Neuronal stem cell (in vitro differentiated cells): ENCODE measurements at regions not wholly inside any gene's neighbourhood (a gene's known extent, or its start where the extent isn't known, plus 50 kb on each side); places are given as distances from the start of the nearest gene placed in this dataset.
A peak's percentile ranks its signal among the peaks of the same experiment; 100 is the strongest.

Experiments used
- DNase-seq: peaks from one replicate; pipeline ENCODE4 v3.0.0-alpha.2; 2013; ENCODE audit warnings: low spot score
- H2AFZ ChIP-seq: one replicate; pipeline ENCODE4 v1.6.1; 2013; ENCODE audit warnings: mild to moderate bottlenecking, low read length, inconsistent platforms
- H2AK5ac ChIP-seq: 2 replicates; pipeline ENCODE4 v1.6.1; 2013; ENCODE audit warnings: low read depth, mild to moderate bottlenecking, inconsistent platforms, low read length, moderate library complexity, mixed read lengths
- H2BK120ac ChIP-seq: 2 replicates; pipeline ENCODE4 v1.6.1; 2013; ENCODE audit warnings: low read depth, mild to moderate bottlenecking, inconsistent platforms, low read length, moderate library complexity, mixed read lengths
- H2BK12ac ChIP-seq: one replicate; pipeline ENCODE4 v1.6.1; 2013; ENCODE audit warnings: low read length, inconsistent platforms
- H2BK15ac ChIP-seq: 2 replicates; pipeline ENCODE4 v1.6.1; 2013; ENCODE audit warnings: mild to moderate bottlenecking, low read length, inconsistent platforms, mixed read lengths
- H2BK5ac ChIP-seq: one replicate; pipeline ENCODE4 v1.6.1; 2013; ENCODE audit warnings: inconsistent platforms, mild to moderate bottlenecking, low read length, moderate library complexity
- H3K14ac ChIP-seq: one replicate; pipeline ENCODE4 v1.6.1; 2013; ENCODE audit warnings: low read length, inconsistent platforms
- H3K18ac ChIP-seq: 2 replicates; pipeline ENCODE4 v1.6.1; 2013; ENCODE audit warnings: low read length, inconsistent platforms
- H3K23ac ChIP-seq: 2 replicates; pipeline ENCODE4 v1.6.1; 2013; ENCODE audit warnings: low read depth, mild to moderate bottlenecking, mixed read lengths, low read length, inconsistent platforms; ENCODE audit not compliant: poor library complexity
- H3K27ac ChIP-seq: replicated peaks from 3 replicates; pipeline ENCODE4 v1.5.1; 2013; ENCODE audit warnings: low read length, inconsistent platforms
- H3K27me3 ChIP-seq, 3 experiments: 2 replicates each; pipeline ENCODE4 v1.6.1; 2013; ENCODE audit warnings: low read length in 3 of 3, mild to moderate bottlenecking in 2 of 3, inconsistent platforms in 1 of 3, low read depth in 1 of 3, mixed read lengths in 1 of 3, moderate library complexity in 1 of 3; ENCODE audit not compliant: control insufficient read depth in 3 of 3, insufficient read depth in 3 of 3
- H3K36me3 ChIP-seq, 2 donors: replicated peaks in 1 of 2; 2 replicates each; pipeline ENCODE4 v1.6.1; 2013; ENCODE audit warnings: low read length in 2 of 2; ENCODE audit not compliant: control insufficient read depth in 2 of 2, insufficient read depth in 2 of 2
- H3K4ac ChIP-seq: 2 replicates; pipeline ENCODE4 v1.6.1; 2013; ENCODE audit warnings: inconsistent platforms, mild to moderate bottlenecking, low read length, moderate library complexity
- H3K4me1 ChIP-seq, 2 donors: 1 replicate in 1 of 2; 2 replicates in 1 of 2; pipeline ENCODE4 v1.6.1; 2013; ENCODE audit warnings: low read length in 2 of 2, low read depth in 1 of 2; ENCODE audit not compliant: control insufficient read depth in 2 of 2, insufficient read depth in 1 of 2
- H3K4me2 ChIP-seq: one replicate; pipeline ENCODE4 v1.6.1; 2013; ENCODE audit warnings: mild to moderate bottlenecking, low read length, inconsistent platforms; ENCODE audit not compliant: insufficient read depth, poor library complexity, severe bottlenecking
- H3K4me3 ChIP-seq, 2 donors: 2 replicates each; pipeline ENCODE4 v1.5.1; 2013; ENCODE audit warnings: low read length in 2 of 2, mild to moderate bottlenecking in 2 of 2, inconsistent platforms in 1 of 2, moderate library complexity in 1 of 2
- H3K79me1 ChIP-seq: one replicate; pipeline ENCODE4 v1.6.1; 2013; ENCODE audit warnings: low read depth, mild to moderate bottlenecking, inconsistent platforms, low read length, moderate library complexity
- H3K9ac ChIP-seq: one replicate; pipeline ENCODE4 v1.6.1; 2013; ENCODE audit warnings: mild to moderate bottlenecking, low read depth, low read length, inconsistent platforms; ENCODE audit not compliant: poor library complexity
- H3K9me3 ChIP-seq, 2 donors: replicated peaks in 1 of 2; 2 replicates each; pipeline versions ENCODE3 to v1.6.1; 2013; ENCODE audit warnings: low read length in 2 of 2, mild to moderate bottlenecking in 2 of 2, inconsistent platforms in 1 of 2, low read depth in 1 of 2, mixed read lengths in 1 of 2, moderate library complexity in 1 of 2; ENCODE audit not compliant: control insufficient read depth in 2 of 2, insufficient read depth in 1 of 2
- H4K8ac ChIP-seq: one replicate; pipeline ENCODE4 v1.6.1; 2013; ENCODE audit warnings: low read depth, mild to moderate bottlenecking, inconsistent platforms, low read length, moderate library complexity
- H4K91ac ChIP-seq: one replicate; pipeline ENCODE4 v1.6.1; 2013; ENCODE audit warnings: low read length, low read depth, mild to moderate bottlenecking, inconsistent platforms; ENCODE audit not compliant: poor library complexity
- WGBS, 2 donors: extraction: QIAGEN DNeasy Blood & Tissue Kit; methylation state at CpG; one replicate each; pipeline ENCODE4 v1.1.7; 2013; ENCODE audit warnings: missing lambda C conversion rate in 2 of 2, mixed read lengths in 1 of 2; ENCODE audit not compliant: insufficient read length in 2 of 2, insufficient replicate concordance in 1 of 2; ENCODE audit errors: extremely low coverage in 2 of 2; 5-methylcytosine and 5-hydroxymethylcytosine counted together

DNA sequence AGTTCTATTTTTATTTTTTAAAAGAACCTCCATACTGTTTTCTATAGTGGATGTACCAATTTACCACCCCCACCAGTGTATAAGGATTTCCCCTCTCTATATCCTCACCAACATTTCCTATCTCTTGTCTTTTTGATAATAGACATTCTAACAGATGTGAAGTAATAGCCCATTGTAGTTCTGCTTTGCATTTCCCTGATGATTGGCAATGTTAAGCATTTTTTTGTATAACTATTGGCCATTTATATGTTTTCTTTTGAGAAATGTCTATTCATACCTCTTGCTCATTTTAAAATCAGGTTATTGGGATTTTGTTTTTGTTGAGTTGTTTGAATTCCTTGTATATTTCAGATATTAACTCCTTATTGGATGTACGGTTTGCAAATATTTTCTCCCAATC lies 251.1 kb upstream of the HTR2C start:
- no peak for DNase-seq
- no CpG with 5 or more reads among the region's 1 CpG for WGBS, 2 donors
- Histone ChIP-seq H3K27ac (no peak overlapping the region), H2AFZ (no peak overlapping the region), H3K36me3 (no peaks in the 10 kb centered on the region), H3K9me3 (no peaks in the 10 kb centered on the region), H2BK15ac (no peak overlapping the region), H3K14ac (no peak overlapping the region), H3K23ac (no peak overlapping the region), H3K4ac (no peak overlapping the region), H3K18ac (no peak overlapping the region), H3K27me3 (no peaks in the 10 kb centered on the region), H2BK12ac (no peak overlapping the region), H3K9ac (no peak overlapping the region), H2AK5ac (no peak overlapping the region), H3K4me2 (no peak overlapping the region), H4K91ac (no peak overlapping the region), H3K79me1 (no peaks in the 10 kb centered on the region), H2BK120ac (no peak overlapping the region), H3K4me3 (no peak overlapping the region), H3K4me1 (no peaks in the 10 kb centered on the region), H2BK5ac (no peak overlapping the region), H4K8ac (no peak overlapping the region)

DNA sequence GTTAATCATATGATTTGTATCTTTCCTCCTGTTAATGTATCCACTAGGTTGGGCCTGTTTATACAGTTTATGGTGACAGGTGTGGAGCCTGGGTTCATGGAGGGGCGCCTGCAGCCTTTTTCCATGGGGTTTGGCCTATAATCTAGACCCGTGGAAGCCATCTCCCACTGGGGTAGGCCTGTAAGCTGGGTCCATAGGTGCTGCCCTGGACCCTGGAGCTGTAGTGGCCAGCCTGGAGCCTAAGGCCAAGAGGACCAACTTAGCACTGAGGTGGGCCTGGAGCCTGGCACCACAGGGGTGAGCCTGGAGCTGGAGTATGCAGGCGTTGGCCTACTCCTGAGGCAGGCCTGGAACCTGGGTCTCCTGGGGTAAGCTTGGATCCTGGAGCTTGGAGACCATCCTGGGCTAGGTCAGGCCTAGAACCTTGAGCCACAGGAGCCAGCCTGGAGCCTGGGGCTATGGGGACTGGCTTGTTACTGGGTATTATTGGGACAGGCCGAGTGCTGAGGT lies 249.4 kb upstream of the HTR2C start:
- no peak overlapping the region for H3K14ac ChIP-seq
- H2AK5ac ChIP-seq, result no peak overlapping the region
- H3K4me2 ChIP-seq, result no peak overlapping the region
- H3K79me1 ChIP-seq, result no peaks in the 10 kb centered on the region
- H2BK120ac ChIP-seq, result no peak overlapping the region
- no peak overlapping the region for H2BK5ac ChIP-seq
- no peaks in the 10 kb centered on the region for H3K27me3 ChIP-seq
- no peak for DNase-seq
- H4K8ac ChIP-seq, result no peak overlapping the region
- H3K18ac ChIP-seq, result no peak overlapping the region
- no peak overlapping the region for H3K9ac ChIP-seq
- H3K23ac ChIP-seq, result no peak overlapping the region
- H4K91ac ChIP-seq, result no peak overlapping the region
- H3K4ac ChIP-seq, result no peak overlapping the region
- H2AFZ ChIP-seq, result no peak overlapping the region
- no peaks in the 10 kb centered on the region for H3K9me3 ChIP-seq
- no peak overlapping the region for H2BK15ac ChIP-seq
- H3K4me3 ChIP-seq, result no peak overlapping the region
- no CpG with 5 or more reads among the region's 4 CpGs for WGBS, 2 donors
- H3K4me1 ChIP-seq, result no peaks in the 10 kb centered on the region
- no peak overlapping the region for H3K27ac ChIP-seq
- no peak overlapping the region for H2BK12ac ChIP-seq
- H3K36me3 ChIP-seq, result no peaks in the 10 kb centered on the region

DNA sequence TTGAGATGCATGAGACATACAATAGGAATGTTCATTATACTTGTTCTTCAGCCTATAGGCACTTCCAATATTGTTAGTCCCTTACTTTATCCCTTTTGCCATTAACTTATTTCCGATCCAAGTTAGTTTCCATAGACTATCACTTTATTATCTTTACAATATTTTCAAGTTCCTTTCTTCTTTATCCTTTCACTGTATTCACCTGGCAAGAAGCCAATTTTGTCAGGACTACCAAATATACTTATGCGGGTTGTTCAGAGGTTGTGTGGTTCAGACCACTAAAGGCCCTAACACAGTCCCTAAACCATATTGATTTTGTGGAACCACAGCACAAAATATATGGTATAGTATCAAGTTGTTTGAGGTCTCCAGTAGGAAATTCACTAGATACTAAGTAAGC lies 245.0 kb upstream of the HTR2C start:
- Histone ChIP-seq H4K91ac (no peak overlapping the region), H2AFZ (no peak overlapping the region), H2BK5ac (no peak overlapping the region), H3K23ac (no peak overlapping the region), H3K27ac (no peak overlapping the region), H3K4me3 (no peak overlapping the region), H3K36me3 (no peaks in the 10 kb centered on the region), H2BK120ac (no peak overlapping the region), H3K9me3 (no peaks in the 10 kb centered on the region), H2BK15ac (no peak overlapping the region), H4K8ac (no peak overlapping the region), H3K9ac (no peak overlapping the region), H3K79me1 (no peaks in the 10 kb centered on the region), H3K4me1 (no peaks in the 10 kb centered on the region), H3K14ac (no peak overlapping the region), H2BK12ac (no peak overlapping the region), H3K27me3 (no peaks in the 10 kb centered on the region), H3K18ac (no peak overlapping the region), H3K4ac (no peak overlapping the region), H2AK5ac (no peak overlapping the region), H3K4me2 (no peak overlapping the region)
- WGBS, 2 donors, result no CpG with 5 or more reads among the region's 2 CpGs
- DNase-seq, result no peak

DNA sequence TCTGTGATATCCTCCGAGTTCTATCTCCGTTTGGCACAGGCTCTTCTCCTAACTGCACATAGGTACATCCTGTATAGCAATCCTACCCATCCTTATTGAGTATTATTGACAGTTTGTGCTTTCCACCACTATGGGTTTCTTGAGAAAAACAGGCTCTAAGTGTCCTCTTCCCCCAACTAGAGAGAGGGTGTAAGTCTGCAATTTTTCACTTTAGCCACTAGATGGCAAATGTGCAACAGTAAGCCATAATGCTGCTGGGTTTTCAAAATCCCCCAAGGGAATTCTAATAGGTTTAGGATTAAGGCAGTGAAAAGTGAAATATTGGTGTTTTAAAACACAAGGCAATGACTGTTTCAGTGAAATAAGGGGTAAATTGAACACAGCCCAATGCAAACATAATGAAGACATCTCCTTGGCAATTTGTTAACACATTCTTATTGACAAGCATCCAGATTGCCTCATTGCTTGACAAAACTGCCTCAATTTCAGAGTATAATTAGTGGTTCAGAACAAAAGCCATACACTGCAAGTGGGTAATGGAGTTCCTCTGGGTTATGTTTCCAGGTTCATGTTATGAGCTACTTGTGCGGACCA lies 239.0 kb upstream of the HTR2C start:
- WGBS, 2 donors, result no CpG with 5 or more reads among the region's 3 CpGs
- DNase-seq, result peak; percentile 17

More for the DNA sequence above, 239.0 kb upstream of the HTR2C start:
- no peak overlapping the region for H3K4ac ChIP-seq
- no peaks in the 10 kb centered on the region for H3K9me3 ChIP-seq
- H3K27me3 ChIP-seq, result no peaks in the 10 kb centered on the region
- H3K23ac ChIP-seq, result no peak overlapping the region
- H3K27ac ChIP-seq, result no peak overlapping the region
- no peak overlapping the region for H3K9ac ChIP-seq
- no peak overlapping the region for H3K14ac ChIP-seq
- no peak overlapping the region for H2BK120ac ChIP-seq
- no peaks in the 10 kb centered on the region for H3K4me1 ChIP-seq
- no peak overlapping the region for H2AFZ ChIP-seq
- no peak overlapping the region for H2AK5ac ChIP-seq
- no peaks in the 10 kb centered on the region for H3K79me1 ChIP-seq
- H3K4me2 ChIP-seq, result no peak overlapping the region
- H4K8ac ChIP-seq, result no peak overlapping the region
- H4K91ac ChIP-seq, result no peak overlapping the region
- H3K18ac ChIP-seq, result no peak overlapping the region
- no peak overlapping the region for H2BK15ac ChIP-seq
- no peaks in the 10 kb centered on the region for H3K36me3 ChIP-seq
- H3K4me3 ChIP-seq, result no peak overlapping the region
- no peak overlapping the region for H2BK12ac ChIP-seq
- no peak overlapping the region for H2BK5ac ChIP-seq
